OCI-LY7 (cell line): ENCODE measurements at regions not wholly inside any gene's neighbourhood (a gene's known extent, or its start where the extent isn't known, plus 50 kb on each side); places are given as distances from the start of the nearest gene placed in this dataset.

Experiments used
- EZH2phosphoT487 ChIP-seq: fragments of 200-600 bp; sonication (generic); IDR thresholded peaks from 2 replicates; pipeline ENCODE4 v1.6.1; 2018; ENCODE audit warnings: low read depth, borderline replicate concordance, mild to moderate bottlenecking, mixed run types, antibody characterized with exemption, low read length, moderate library complexity, mixed read lengths
- TF ChIP-seq, protein P1 (sequence below): fragments of 200-600 bp; sonication (generic); conservative IDR thresholded peaks from 2 replicates; pipeline ENCODE4 v1.5.1; 2014; ENCODE audit warnings: mild to moderate bottlenecking, antibody characterized with exemption, low read length, moderate library complexity, mixed read lengths

DNA sequence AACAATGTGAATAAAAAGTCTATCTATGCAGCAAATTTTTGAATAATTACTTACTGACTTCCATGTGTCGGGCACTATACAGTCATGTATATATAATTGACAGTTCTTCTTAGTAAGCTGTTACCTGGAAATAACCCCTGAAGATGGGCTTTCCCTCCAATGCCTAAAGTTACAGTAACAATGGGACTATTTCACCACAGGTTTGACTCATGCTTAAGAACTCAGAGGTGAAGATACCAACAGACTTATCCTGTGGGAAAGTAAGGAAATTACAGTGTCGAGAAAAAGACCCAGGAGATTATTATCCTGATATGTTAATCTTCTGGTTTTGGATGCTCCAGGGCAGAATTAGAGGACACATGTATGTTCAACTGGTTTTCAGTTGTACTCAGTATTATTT, 601.5 kb upstream of the SOX9 start:
- TF ChIP-seq, protein P1, sequence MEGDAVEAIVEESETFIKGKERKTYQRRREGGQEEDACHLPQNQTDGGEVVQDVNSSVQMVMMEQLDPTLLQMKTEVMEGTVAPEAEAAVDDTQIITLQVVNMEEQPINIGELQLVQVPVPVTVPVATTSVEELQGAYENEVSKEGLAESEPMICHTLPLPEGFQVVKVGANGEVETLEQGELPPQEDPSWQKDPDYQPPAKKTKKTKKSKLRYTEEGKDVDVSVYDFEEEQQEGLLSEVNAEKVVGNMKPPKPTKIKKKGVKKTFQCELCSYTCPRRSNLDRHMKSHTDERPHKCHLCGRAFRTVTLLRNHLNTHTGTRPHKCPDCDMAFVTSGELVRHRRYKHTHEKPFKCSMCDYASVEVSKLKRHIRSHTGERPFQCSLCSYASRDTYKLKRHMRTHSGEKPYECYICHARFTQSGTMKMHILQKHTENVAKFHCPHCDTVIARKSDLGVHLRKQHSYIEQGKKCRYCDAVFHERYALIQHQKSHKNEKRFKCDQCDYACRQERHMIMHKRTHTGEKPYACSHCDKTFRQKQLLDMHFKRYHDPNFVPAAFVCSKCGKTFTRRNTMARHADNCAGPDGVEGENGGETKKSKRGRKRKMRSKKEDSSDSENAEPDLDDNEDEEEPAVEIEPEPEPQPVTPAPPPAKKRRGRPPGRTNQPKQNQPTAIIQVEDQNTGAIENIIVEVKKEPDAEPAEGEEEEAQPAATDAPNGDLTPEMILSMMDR = no peak
- TF ChIP-seq EZH2phosphoT487 = no peak
